SK-MEL-5 (cell line): ENCODE measurements at regions not wholly inside any gene's neighbourhood (a gene's known extent, or its start where the extent isn't known, plus 50 kb on each side); places are given as distances from the start of the nearest gene placed in this dataset.

Source experiments
- DNase-seq: peaks from one replicate; pipeline ENCODE4 v3.0.0-alpha.2; 2016; ENCODE audit warnings: low read depth, low spot score
- in situ Hi-C: cut with HindIII; loops from 2 replicates; pipeline ENCODE4 v1.10.0; 2016; ENCODE audit warnings: low sequenced_read_pairs, high pct_unique_total_duplicates, low pct_unique_long_range_greater_than_20kb

DNA sequence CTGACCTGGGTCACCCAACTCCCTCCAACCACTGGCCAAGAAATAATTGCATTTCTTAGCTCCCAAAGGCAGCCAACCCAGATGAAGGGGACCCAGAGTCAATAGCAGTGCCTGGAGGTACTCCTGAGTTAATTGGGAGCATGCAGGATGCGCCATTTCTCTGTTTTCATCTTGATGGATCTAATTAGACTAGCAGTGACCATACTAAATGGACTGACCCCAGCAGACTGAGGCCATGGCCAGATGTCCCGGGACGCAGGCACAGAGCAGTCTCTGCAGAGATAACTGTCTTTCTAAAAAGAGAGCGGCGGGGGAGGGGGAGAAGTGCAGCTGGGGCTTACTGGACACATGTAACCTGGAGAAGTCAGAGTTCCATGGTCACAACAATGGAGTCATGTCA is 53.2 kb upstream of the CMKLR1 start:
- in situ Hi-C loops: no loop called here
- no peak for DNase-seq

- in situ Hi-C loops: no loop called here
- no peak for DNase-seq
Measured at GRCh38 chr12:108390495-108391203, 51.5 kb upstream of the CMKLR1 start.

DNA sequence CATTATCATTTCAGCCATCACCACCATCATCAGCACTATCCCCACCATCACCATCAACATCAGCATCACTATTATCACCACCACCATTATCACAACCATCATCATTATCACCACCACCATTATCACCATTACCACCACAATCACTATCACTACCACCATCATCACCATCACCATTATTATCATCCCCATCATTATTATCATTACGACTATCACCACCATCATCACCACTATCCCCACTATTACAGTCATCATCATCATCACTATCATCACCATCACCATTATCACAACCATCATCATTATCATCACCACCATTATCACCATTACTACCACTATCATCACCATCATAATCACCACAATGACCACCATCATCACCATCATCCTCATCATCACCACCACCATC is 50.4 kb upstream of the CMKLR1 start:
- DNase-seq: no peak
- in situ Hi-C loops: no loop called here
